HG03135 (cell line): ENCODE measurements at regions not wholly inside any gene's neighbourhood (a gene's known extent, or its start where the extent isn't known, plus 50 kb on each side); places are given as distances from the start of the nearest gene placed in this dataset.
"Not testable (repeated sequence)": the region's sequence is repeated elsewhere in the genome, so short reads cannot be mapped to it uniquely, and the experiment has no call there.

Experiments used
- ATAC-seq: cut with Tn5 transposase; IDR thresholded peaks from one replicate; pipeline ENCODE4 v1.9.1; 2021; ENCODE audit warnings: mild to moderate bottlenecking, moderate library complexity; ENCODE audit not compliant: unreplicated experiment

GRCh38 chr4:159410076-159410777 lies 307.3 kb downstream of the RAPGEF2 start:
- ATAC-seq = no peak

DNA sequence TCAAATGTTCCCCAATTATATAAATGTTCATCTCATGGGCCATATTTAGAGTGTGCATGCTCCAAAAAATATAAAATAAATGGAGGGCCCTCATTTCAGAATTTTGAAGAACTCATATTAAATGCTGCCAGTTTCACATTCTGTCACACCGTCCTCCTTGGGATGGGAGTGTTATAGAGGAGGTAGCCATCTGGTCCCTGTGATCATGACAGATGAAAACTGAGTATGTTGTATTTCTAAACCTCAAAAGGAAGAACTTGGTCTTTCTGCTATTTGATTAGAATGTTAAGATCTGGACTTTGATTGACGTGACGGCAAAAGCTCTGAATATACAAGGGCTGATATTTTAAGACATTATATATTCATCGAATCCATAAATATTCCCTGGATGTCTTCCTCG lies 308.0 kb downstream of the RAPGEF2 start:
- ATAC-seq = no peak

DNA sequence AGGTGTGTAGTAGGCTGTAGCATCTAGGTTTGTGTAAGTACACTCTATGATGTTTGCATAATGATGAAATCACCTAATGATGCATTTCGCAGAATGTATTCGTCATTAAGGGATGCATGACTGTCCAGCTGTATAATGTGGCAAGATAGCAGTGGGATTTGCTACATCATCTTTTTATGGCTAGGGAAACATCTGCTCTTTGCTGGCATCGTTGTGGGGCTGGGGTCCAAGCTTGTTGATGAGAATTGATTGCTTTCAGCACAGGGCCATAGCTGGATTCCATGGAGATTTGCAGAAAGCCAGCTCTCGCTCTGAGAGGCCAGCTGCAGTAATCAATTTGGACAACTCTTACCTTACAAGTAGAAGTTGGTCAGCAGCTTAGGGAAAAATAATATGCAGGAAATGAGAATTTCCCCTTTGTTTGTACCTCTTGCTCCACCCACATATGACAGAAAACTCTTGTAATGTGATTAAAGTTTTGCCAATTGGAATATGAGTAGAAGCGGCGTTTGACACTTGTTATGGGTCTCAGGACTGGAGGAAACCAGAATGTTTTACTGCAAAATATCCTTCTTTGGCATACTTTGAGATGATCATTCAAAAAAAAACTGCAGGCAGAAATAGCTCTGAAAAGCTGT lies 310.5 kb downstream of the RAPGEF2 start:
- ATAC-seq = no peak

DNA sequence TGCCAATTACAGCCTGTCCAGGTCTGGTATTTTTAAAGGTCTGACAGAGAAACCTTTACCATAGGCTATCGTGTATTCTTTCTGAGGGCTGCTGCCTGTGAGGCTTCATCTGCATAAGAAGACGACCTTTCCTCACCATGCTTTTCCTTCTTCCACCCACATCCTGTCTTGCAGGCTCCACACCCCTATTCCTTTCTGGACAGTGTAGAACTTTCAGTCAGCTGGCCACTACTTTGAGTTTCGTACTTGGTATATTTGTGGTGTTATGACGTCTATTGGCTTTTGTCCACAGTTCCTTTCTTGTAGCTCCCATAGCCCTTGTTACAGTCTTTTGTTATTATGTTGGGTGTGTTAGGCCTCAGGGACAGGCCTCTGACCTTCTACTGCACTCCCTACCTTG lies 311.4 kb downstream of the RAPGEF2 start:
- no peak for ATAC-seq

GRCh38 chr4:159416073-159416472 lies 313.2 kb downstream of the RAPGEF2 start:
- ATAC-seq = no peak

DNA sequence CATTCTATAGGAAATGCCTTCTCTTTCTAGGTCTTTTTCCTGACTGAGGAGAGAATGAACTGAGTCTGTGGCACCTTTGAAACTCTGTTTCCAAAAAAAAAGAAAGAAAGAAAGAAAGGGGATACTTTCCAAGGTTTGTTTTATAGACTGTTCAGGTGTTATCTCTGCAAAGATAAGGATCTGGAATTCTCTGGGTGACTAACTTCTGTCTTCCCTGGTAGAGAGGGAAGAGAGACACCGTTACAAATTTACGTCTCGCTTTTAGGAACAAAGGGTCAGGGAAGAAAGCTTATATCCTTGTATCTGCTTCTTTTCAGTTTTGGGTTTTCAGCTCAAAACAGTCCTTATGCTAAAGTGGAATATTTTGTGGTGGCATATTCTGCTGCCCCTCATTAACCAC lies 314.1 kb downstream of the RAPGEF2 start:
- no peak for ATAC-seq

DNA sequence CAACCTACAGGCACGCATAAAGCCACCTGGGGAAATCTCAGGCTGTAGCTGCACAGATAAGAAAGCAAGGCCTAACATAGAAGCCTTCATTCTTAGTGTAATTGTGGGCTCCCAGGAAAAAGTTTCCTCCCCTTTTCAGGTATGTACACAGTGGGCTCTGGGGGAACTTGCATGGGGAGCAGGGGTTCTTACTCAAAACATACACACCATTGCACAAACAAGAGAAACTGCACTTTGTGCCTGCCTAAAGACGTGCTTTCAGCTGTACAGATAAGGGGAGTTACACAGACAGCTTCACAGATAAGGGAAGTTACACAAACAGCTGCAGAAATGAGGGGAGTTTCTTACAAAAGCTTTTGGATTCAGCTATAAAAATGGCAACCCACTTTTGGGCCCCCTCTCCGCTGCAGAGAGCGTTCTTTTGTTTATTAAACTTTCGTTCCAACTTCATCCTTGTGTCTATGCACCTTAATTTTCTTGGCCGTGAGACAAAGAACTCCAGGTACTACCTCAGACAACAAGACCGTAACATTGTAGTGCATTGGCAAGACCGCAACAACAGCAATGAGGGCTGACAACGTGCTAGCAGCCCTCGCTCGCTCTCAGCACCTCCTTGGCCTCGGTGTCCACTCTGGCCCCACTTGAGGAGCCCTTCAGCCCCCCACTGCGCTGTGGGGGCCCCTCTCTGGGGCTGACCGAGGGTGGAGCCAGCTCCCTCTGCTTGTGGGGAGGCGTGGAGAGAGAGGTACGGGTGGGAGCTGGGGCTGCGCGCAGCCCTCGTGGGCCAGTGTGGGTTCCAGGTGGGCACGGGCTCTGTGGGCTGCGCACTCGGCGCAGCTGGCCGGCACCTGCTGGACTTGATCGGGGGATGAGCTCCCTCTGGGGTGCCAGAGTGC lies 317.5 kb downstream of the RAPGEF2 start:
- no peak for ATAC-seq

GRCh38 chr4:159421058-159421419 lies 318.2 kb downstream of the RAPGEF2 start:
- ATAC-seq = not testable (repeated sequence)

DNA sequence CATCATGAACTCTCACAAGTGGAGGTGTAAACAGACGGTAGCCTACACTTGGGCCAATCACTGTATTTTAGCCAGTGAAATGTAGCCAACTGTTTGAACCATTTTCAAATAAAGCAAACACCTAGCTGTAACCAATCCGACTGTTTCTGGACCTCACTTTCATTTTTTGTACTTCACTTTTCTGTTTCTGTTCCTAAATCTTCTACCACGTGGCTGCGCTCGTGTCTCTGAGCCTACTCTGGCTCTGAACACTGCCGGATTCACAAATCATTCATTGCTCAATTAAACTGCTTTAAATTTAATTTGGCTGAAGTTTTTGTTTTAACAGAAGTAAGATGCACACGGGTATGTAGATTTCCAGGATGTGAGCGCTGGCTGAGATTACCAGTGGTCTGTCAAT lies 319.1 kb downstream of the RAPGEF2 start:
- no peak for ATAC-seq

- no peak for ATAC-seq
Observed at GRCh38 chr4:159422626-159423025, 319.7 kb downstream of the RAPGEF2 start.

DNA sequence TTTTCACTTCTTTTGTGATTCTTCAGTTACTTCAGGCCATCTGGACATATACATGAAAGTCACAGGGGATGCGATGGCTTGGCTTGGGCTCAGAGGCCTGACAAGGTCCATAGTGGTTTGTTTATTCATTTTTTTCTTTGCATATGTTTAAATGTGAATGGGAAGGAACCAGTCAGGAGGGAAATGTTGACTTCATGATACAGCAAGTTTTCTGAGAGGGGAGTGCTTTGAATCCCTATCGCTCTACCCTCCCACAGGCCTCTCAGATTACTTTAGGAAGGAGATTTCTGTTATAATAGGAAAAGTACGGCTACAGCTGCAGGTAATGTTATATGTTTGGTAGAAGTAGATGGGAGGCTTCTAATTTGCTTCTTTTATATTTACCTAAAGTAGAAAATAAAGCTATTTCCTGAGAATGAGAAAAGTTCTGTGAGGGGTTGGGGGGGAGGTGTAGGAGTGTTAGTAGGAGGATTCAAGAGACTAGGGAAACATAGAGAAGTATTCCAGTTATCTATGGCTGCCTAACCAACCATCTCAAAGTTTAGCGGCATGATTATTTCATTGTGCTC lies 322.9 kb downstream of the RAPGEF2 start:
- no peak for ATAC-seq

- no peak for ATAC-seq
Observed at GRCh38 chr4:159428293-159428692, 325.4 kb downstream of the RAPGEF2 start.

GRCh38 chr4:159428975-159429692 lies 326.3 kb downstream of the RAPGEF2 start:
- ATAC-seq = no peak

DNA sequence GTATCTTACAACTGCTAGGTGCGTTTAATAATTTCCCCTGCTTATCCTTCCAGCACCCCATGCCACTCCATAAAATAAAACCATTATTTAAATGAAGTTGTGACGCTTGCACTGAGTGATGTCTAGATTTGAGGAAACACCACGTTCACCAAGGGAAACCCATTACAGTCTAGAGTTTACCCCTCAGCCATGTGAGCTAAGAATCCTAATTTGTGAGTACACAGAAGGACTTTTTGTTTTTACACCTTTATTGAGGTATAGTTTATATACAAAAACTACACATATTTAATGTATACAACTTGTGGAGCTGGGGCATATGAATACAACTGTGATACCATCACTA lies 326.8 kb downstream of the RAPGEF2 start:
- no peak for ATAC-seq

DNA sequence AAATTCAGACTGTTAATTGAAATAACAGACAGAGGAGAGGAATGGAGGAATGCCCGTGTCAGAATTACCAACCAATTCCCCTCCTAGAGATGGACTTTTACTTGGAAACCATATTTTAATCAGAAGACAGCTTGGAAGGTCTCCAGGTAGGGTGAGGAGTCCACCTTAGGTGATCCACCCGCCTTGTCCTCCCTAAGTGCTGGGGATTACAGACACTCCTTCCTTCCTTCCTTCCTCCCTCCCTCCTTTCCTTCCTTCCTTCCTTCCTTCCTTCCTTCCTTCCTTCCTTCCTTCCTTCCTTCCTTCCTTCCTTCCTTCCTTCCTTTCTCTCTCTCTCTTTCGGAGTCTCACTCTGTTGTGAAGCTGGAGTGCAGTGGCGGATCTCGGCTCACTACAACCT lies 328.0 kb downstream of the RAPGEF2 start:
- ATAC-seq = no peak

DNA sequence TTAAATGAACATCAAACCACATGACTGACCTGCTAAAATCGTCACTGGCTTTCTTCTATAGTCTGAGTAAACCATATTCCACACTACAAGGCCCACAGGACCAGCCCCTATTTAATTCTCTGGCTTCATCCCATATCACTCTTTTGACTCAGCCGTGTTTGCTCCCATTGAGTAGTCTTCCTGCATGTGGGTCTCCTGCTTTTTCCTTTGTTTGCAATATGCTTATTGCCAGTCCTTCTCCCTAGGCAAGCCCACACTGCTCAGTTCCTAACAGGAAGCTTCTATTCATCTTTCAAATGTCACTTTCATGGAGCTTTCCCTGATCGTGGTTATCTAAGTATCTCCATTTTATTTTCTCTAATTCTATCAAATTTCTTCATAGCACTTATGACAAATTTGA lies 329.6 kb downstream of the RAPGEF2 start:
- ATAC-seq = no peak

- no peak for ATAC-seq
Observed at GRCh38 chr4:159433337-159433736, 330.5 kb downstream of the RAPGEF2 start.

GRCh38 chr4:159434114-159434870 lies 331.4 kb downstream of the RAPGEF2 start:
- no peak for ATAC-seq

DNA sequence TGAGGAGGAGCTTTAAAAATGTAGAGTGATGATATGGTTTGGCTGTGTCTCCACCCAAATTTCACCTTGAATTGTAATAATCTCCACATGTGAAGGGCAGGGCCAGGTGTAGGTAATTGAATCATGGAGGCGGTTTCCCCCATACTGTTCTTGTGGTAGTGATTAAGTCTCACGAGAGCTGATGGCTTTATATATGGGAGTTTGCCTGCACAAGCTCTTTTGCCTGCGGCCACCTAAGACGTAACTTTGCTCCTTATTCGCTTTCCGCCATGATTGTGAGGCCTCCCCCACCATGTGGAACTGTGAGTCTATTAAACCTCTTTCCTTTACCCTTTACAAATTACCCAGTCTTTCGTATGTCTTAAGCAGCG lies 332.0 kb downstream of the RAPGEF2 start:
- no peak for ATAC-seq

DNA sequence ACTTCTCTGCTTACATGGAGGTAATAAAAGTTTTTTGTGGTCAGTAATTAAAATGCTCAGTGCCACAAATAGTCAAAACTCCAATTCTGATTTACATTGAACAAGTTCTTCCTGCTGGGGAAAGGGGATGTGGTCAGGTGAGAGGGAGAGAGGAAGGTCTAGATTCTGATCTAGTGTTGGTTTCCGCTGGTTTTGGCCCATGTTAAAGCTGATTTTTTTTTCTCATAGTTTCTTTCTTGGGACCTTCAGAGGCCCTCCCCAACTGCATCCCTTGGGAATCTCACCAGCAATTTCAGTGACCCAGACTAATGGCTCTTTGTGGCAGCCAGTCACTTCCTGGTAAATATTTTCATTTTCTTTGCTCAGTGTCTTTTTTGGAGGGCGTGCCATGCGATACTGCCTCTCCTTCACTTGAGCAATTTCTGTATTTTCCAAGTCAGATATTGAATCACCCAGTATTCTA lies 332.7 kb downstream of the RAPGEF2 start:
- ATAC-seq = no peak
